AG04450 (cell line): ENCODE measurements at regions not wholly inside any gene's neighbourhood (a gene's known extent, or its start where the extent isn't known, plus 50 kb on each side); places are given as distances from the start of the nearest gene placed in this dataset.

Experiments used
- CTCF ChIA-PET: fragments of 300-600, 350-600 bp; formaldehyde crosslinking; extraction: SDS; loops from one replicate; lab custom pipeline; 2022; ENCODE audit warnings: antibody characterized with exemption, inconsistent platforms; lab: Charles Lee
- POLR2A ChIA-PET: fragments of 350-600 bp; formaldehyde crosslinking; extraction: SDS; loops from one replicate; lab custom pipeline; 2021; ENCODE audit warnings: antibody characterized with exemption, inconsistent platforms; lab: Yijun Ruan, JAX
- DNase-seq: peaks from one replicate; pipeline ENCODE4 v3.0.0-alpha.2; 2011; ENCODE audit warnings: low read depth, low spot score
- H3K27ac ChIP-seq: one replicate; pipeline ENCODE4 v1.5.1; 2012; ENCODE audit warnings: low read depth, low read length, control low read depth
- H3K27me3 ChIP-seq: one replicate; pipeline ENCODE4 v1.6.0; 2012; ENCODE audit warnings: low read length; ENCODE audit not compliant: control insufficient read depth, insufficient read depth
- H3K4me3 ChIP-seq: 2 replicates; pipeline ENCODE4 v1.5.1; 2011; ENCODE audit warnings: mild to moderate bottlenecking, low read depth, low read length, control low read depth
- H3K9me3 ChIP-seq: 2 replicates; pipeline ENCODE4 v1.5.1; 2012; ENCODE audit warnings: low read length; ENCODE audit not compliant: control insufficient read depth, insufficient read depth
- CTCF ChIP-seq: IDR thresholded peaks from 2 replicates; pipeline ENCODE4 v1.5.1; 2011; ENCODE audit warnings: low read depth, low read length, control low read depth, inconsistent platforms

- no peak for TF ChIP-seq CTCF
- Histone ChIP-seq H3K4me3 (no peak overlapping the region), H3K27me3 (peaks cover 13% of the 10 kb centered on the region), H3K9me3 (no peaks in the 10 kb centered on the region; the same call in 1 of the 2 replicates), H3K27ac (no peak overlapping the region)
- ChIA-PET POLR2A (no interaction called here), CTCF (no interaction called here)
- DNase-seq = no peak
Measured at GRCh38 chr6:43871933-43872332, 101.9 kb downstream of the VEGFA start.

GRCh38 chr6:43871284-43871683 is 101.3 kb downstream of the VEGFA start:
- ChIA-PET POLR2A (no interaction called here), CTCF (no interaction called here)
- H3K4me3 ChIP-seq = no peak overlapping the region
- H3K9me3 ChIP-seq = no peaks in the 10 kb centered on the region
- H3K27ac ChIP-seq = no peak overlapping the region
- peaks cover 12% of the 10 kb centered on the region for H3K27me3 ChIP-seq
- DNase-seq = no peak
- TF ChIP-seq CTCF = no peak

GRCh38 chr6:43870660-43871061 is 100.7 kb downstream of the VEGFA start:
- no peak for TF ChIP-seq CTCF
- H3K27ac ChIP-seq = no peak overlapping the region
- no peak for DNase-seq
- ChIA-PET POLR2A (no interaction called here), CTCF (no interaction called here)
- no peaks in the 10 kb centered on the region for H3K9me3 ChIP-seq
- H3K4me3 ChIP-seq = no peak overlapping the region
- peaks cover 15% of the 10 kb centered on the region for H3K27me3 ChIP-seq

- H3K9me3 ChIP-seq = no peaks in the 10 kb centered on the region
- no peak for TF ChIP-seq CTCF
- H3K27me3 ChIP-seq = peaks cover 18% of the 10 kb centered on the region
- POLR2A ChIA-PET = no interaction called here
- peak overlapping the region; percentile 2 for H3K27ac ChIP-seq
- CTCF ChIA-PET = interaction anchor here (1.0 kb wide), 1 partner anchor 14 kb away, joined by 3 read pairs; no protein-coding TSS in a partner anchor
- no peak overlapping the region for H3K4me3 ChIP-seq
- no peak for DNase-seq
Measured at GRCh38 chr6:43869792-43870659, 100.0 kb downstream of the VEGFA start.

GRCh38 chr6:43869079-43869710 is 99.2 kb downstream of the VEGFA start:
- ChIA-PET CTCF (interaction anchor here (1.0 kb wide), 1 partner anchor 13 kb away, joined by 3 read pairs; no protein-coding TSS in a partner anchor), POLR2A (no interaction called here)
- no peak for DNase-seq
- no peaks in the 10 kb centered on the region for H3K9me3 ChIP-seq
- H3K4me3 ChIP-seq = no peak overlapping the region
- H3K27me3 ChIP-seq = peaks cover 22% of the 10 kb centered on the region
- H3K27ac ChIP-seq = no peak overlapping the region
- TF ChIP-seq CTCF = no peak
